ENCODE measurements at regions not wholly inside any gene's neighbourhood (a gene's known extent, or its start where the extent isn't known, plus 50 kb on each side); places are given as distances from the start of the nearest gene placed in this dataset.
A peak's percentile ranks its signal among the peaks of the same experiment; 100 is the strongest.

- no peak overlapping the region for H2BK120ac ChIP-seq (ENCODE audit: low read depth, low read length)
- WGBS, 2 donors (ENCODE audit: extremely low coverage in 2 of 2, insufficient read length in 2 of 2, insufficient replicate concordance in 1 of 2), result no CpG with 5 or more reads among the region's 5 CpGs
These were observed 375.5 kb downstream of the BCL11B start for GRCh38 chr14:98896449-98896848.

GRCh38 chr14:98897605-98898309 lies 374.2 kb downstream of the BCL11B start:
- DNase-seq (ENCODE audit: low spot score), result no peak
- Histone ChIP-seq H2AK5ac (ENCODE audit: low read depth, low read length) (no peak overlapping the region), H4K8ac (ENCODE audit: low read depth, low read length) (no peak overlapping the region), H2BK12ac (ENCODE audit: low read length) (no peak overlapping the region), H3K9me3 (replicated peaks in 1 of 2; ENCODE audit: control insufficient read depth in 2 of 2, insufficient read depth in 1 of 2, low read depth in 1 of 2, low read length in 2 of 2) (no peaks in the 10 kb centered on the region), H2BK5ac (ENCODE audit: low read length) (no peak overlapping the region), H3K27me3 (ENCODE audit: control insufficient read depth in 3 of 3, insufficient read depth in 3 of 3, low read depth in 1 of 3, low read length in 3 of 3) (no peaks in the 10 kb centered on the region), H2AFZ (ENCODE audit: low read length) (no peak overlapping the region), H3K14ac (ENCODE audit: low read length) (no peak overlapping the region), H3K4ac (ENCODE audit: low read length) (no peak overlapping the region), H3K4me2 (ENCODE audit: insufficient read depth, low read length, poor library complexity, severe bottlenecking) (no peak overlapping the region), H2BK15ac (ENCODE audit: low read length) (no peak overlapping the region), H3K4me3 (ENCODE audit: low read length in 2 of 2) (no peak overlapping the region), H3K23ac (ENCODE audit: low read depth, low read length, poor library complexity) (no peak overlapping the region), H3K4me1 (ENCODE audit: control insufficient read depth in 2 of 2, insufficient read depth in 1 of 2, low read depth in 1 of 2, low read length in 2 of 2) (no peaks in the 10 kb centered on the region), H3K27ac (replicated peaks; ENCODE audit: low read length) (no peak overlapping the region), H2BK120ac (ENCODE audit: low read depth, low read length) (no peak overlapping the region), H3K36me3 (replicated peaks in 1 of 2; ENCODE audit: control insufficient read depth in 2 of 2, insufficient read depth in 2 of 2, low read length in 2 of 2) (no peaks in the 10 kb centered on the region), H3K18ac (ENCODE audit: low read length) (no peak overlapping the region), H3K9ac (ENCODE audit: low read depth, low read length, poor library complexity) (no peak overlapping the region), H4K91ac (ENCODE audit: low read depth, low read length, poor library complexity) (no peak overlapping the region), H3K79me1 (ENCODE audit: low read depth, low read length) (no peaks in the 10 kb centered on the region)
- WGBS, 2 donors (ENCODE audit: extremely low coverage in 2 of 2, insufficient read length in 2 of 2, insufficient replicate concordance in 1 of 2), result no CpG with 5 or more reads among the region's 7 CpGs

More at GRCh38 chr14:98896449-98896848, 375.5 kb downstream of the BCL11B start:
- H2AK5ac ChIP-seq (ENCODE audit: low read depth, low read length), result no peak overlapping the region
- no peaks in the 10 kb centered on the region for H3K27me3 ChIP-seq (ENCODE audit: control insufficient read depth in 3 of 3, insufficient read depth in 3 of 3, low read depth in 1 of 3, low read length in 3 of 3)
- H2BK15ac ChIP-seq (ENCODE audit: low read length), result no peak overlapping the region
- H2AFZ ChIP-seq (ENCODE audit: low read length), result no peak overlapping the region
- no peak overlapping the region for H4K91ac ChIP-seq (ENCODE audit: low read depth, low read length, poor library complexity)
- peaks cover 0 to 2% of the 10 kb centered on the region in 2 donors for H3K4me1 ChIP-seq (ENCODE audit: control insufficient read depth in 2 of 2, insufficient read depth in 1 of 2, low read depth in 1 of 2, low read length in 2 of 2)
- H3K9me3 ChIP-seq (replicated peaks in 1 of 2; ENCODE audit: control insufficient read depth in 2 of 2, insufficient read depth in 1 of 2, low read depth in 1 of 2, low read length in 2 of 2), result no peaks in the 10 kb centered on the region
- no peak overlapping the region for H3K18ac ChIP-seq (ENCODE audit: low read length)
- H2BK5ac ChIP-seq (ENCODE audit: low read length), result no peak overlapping the region
- no peak overlapping the region for H3K4me2 ChIP-seq (ENCODE audit: insufficient read depth, low read length, poor library complexity, severe bottlenecking)
- no peak overlapping the region for H3K14ac ChIP-seq (ENCODE audit: low read length)
- H3K4me3 ChIP-seq (ENCODE audit: low read length in 2 of 2), result no peak overlapping the region
- no peak overlapping the region for H4K8ac ChIP-seq (ENCODE audit: low read depth, low read length)
- DNase-seq (ENCODE audit: low spot score), result no peak
- no peak overlapping the region for H3K9ac ChIP-seq (ENCODE audit: low read depth, low read length, poor library complexity)
- H3K4ac ChIP-seq (ENCODE audit: low read length), result no peak overlapping the region
- H3K27ac ChIP-seq (replicated peaks; ENCODE audit: low read length), result no peak overlapping the region
- no peak overlapping the region for H2BK12ac ChIP-seq (ENCODE audit: low read length)
- H3K79me1 ChIP-seq (ENCODE audit: low read depth, low read length), result no peaks in the 10 kb centered on the region
- H3K23ac ChIP-seq (ENCODE audit: low read depth, low read length, poor library complexity), result no peak overlapping the region
- no peaks in the 10 kb centered on the region for H3K36me3 ChIP-seq (replicated peaks in 1 of 2; ENCODE audit: control insufficient read depth in 2 of 2, insufficient read depth in 2 of 2, low read length in 2 of 2)

GRCh38 chr14:98899441-98899840 lies 372.6 kb downstream of the BCL11B start:
- Histone ChIP-seq H3K9me3 (replicated peaks in 1 of 2; ENCODE audit: control insufficient read depth in 2 of 2, insufficient read depth in 1 of 2, low read depth in 1 of 2, low read length in 2 of 2) (no peaks in the 10 kb centered on the region), H3K79me1 (ENCODE audit: low read depth, low read length) (no peaks in the 10 kb centered on the region), H4K8ac (ENCODE audit: low read depth, low read length) (no peak overlapping the region)

GRCh38 chr14:98900236-98900635 lies 371.8 kb downstream of the BCL11B start:
- Histone ChIP-seq H2AFZ (ENCODE audit: low read length) (no peak overlapping the region), H3K9me3 (replicated peaks in 1 of 2; ENCODE audit: control insufficient read depth in 2 of 2, insufficient read depth in 1 of 2, low read depth in 1 of 2, low read length in 2 of 2) (no peaks in the 10 kb centered on the region), H3K27ac (replicated peaks; ENCODE audit: low read length) (no peak overlapping the region), H2BK5ac (ENCODE audit: low read length) (no peak overlapping the region), H3K36me3 (replicated peaks in 1 of 2; ENCODE audit: control insufficient read depth in 2 of 2, insufficient read depth in 2 of 2, low read length in 2 of 2) (no peaks in the 10 kb centered on the region), H3K4me3 (ENCODE audit: low read length in 2 of 2) (no peak overlapping the region), H3K79me1 (ENCODE audit: low read depth, low read length) (no peaks in the 10 kb centered on the region), H3K23ac (ENCODE audit: low read depth, low read length, poor library complexity) (no peak overlapping the region), H2BK12ac (ENCODE audit: low read length) (peak overlapping the region; percentile 64), H3K4ac (ENCODE audit: low read length) (no peak overlapping the region), H3K27me3 (ENCODE audit: control insufficient read depth in 3 of 3, insufficient read depth in 3 of 3, low read depth in 1 of 3, low read length in 3 of 3) (no peaks in the 10 kb centered on the region), H3K14ac (ENCODE audit: low read length) (no peak overlapping the region), H3K4me2 (ENCODE audit: insufficient read depth, low read length, poor library complexity, severe bottlenecking) (no peak overlapping the region), H2BK15ac (ENCODE audit: low read length) (peak overlapping the region; percentile 8), H2BK120ac (ENCODE audit: low read depth, low read length) (no peak overlapping the region), H3K9ac (ENCODE audit: low read depth, low read length, poor library complexity) (no peak overlapping the region), H2AK5ac (ENCODE audit: low read depth, low read length) (no peak overlapping the region), H3K18ac (ENCODE audit: low read length) (peak overlapping the region; percentile 32), H3K4me1 (ENCODE audit: control insufficient read depth in 2 of 2, insufficient read depth in 1 of 2, low read depth in 1 of 2, low read length in 2 of 2) (peaks cover 0 to 3% of the 10 kb centered on the region in 2 donors), H4K91ac (ENCODE audit: low read depth, low read length, poor library complexity) (no peak overlapping the region), H4K8ac (ENCODE audit: low read depth, low read length) (no peak overlapping the region)
- WGBS, 2 donors (ENCODE audit: extremely low coverage in 2 of 2, insufficient read length in 2 of 2, insufficient replicate concordance in 1 of 2), result no CpG with 5 or more reads among the region's 15 CpGs
- DNase-seq (ENCODE audit: low spot score), result no peak

More at GRCh38 chr14:98899441-98899840, 372.6 kb downstream of the BCL11B start:
- Histone ChIP-seq H3K23ac (ENCODE audit: low read depth, low read length, poor library complexity) (no peak overlapping the region), H2BK15ac (ENCODE audit: low read length) (no peak overlapping the region), H2AK5ac (ENCODE audit: low read depth, low read length) (no peak overlapping the region), H3K9ac (ENCODE audit: low read depth, low read length, poor library complexity) (no peak overlapping the region), H3K4ac (ENCODE audit: low read length) (no peak overlapping the region), H3K27ac (replicated peaks; ENCODE audit: low read length) (no peak overlapping the region), H3K4me1 (ENCODE audit: control insufficient read depth in 2 of 2, insufficient read depth in 1 of 2, low read depth in 1 of 2, low read length in 2 of 2) (peaks cover 0 to 3% of the 10 kb centered on the region in 2 donors), H3K27me3 (ENCODE audit: control insufficient read depth in 3 of 3, insufficient read depth in 3 of 3, low read depth in 1 of 3, low read length in 3 of 3) (no peaks in the 10 kb centered on the region), H3K14ac (ENCODE audit: low read length) (peak overlapping the region; percentile 43), H2BK120ac (ENCODE audit: low read depth, low read length) (no peak overlapping the region), H3K4me3 (ENCODE audit: low read length in 2 of 2) (no peak overlapping the region), H3K36me3 (replicated peaks in 1 of 2; ENCODE audit: control insufficient read depth in 2 of 2, insufficient read depth in 2 of 2, low read length in 2 of 2) (no peaks in the 10 kb centered on the region), H4K91ac (ENCODE audit: low read depth, low read length, poor library complexity) (no peak overlapping the region), H2BK5ac (ENCODE audit: low read length) (peak overlapping the region; percentile 49), H3K4me2 (ENCODE audit: insufficient read depth, low read length, poor library complexity, severe bottlenecking) (no peak overlapping the region), H3K18ac (ENCODE audit: low read length) (peak overlapping the region; percentile 42), H2AFZ (ENCODE audit: low read length) (no peak overlapping the region), H2BK12ac (ENCODE audit: low read length) (peak overlapping the region; percentile 80)
- no peak for DNase-seq (ENCODE audit: low spot score)
- WGBS, 2 donors (ENCODE audit: extremely low coverage in 2 of 2, insufficient read length in 2 of 2, insufficient replicate concordance in 1 of 2), result no CpG with 5 or more reads among the region's 9 CpGs
